ENCODE measurements at regions not wholly inside any gene's neighbourhood (a gene's known extent, or its start where the extent isn't known, plus 50 kb on each side); places are given as distances from the start of the nearest gene placed in this dataset.

GRCh38 chr10:131648386-131649020 is 252.3 kb upstream of the PPP2R2D start:
- TF ChIP-seq CTCF (IDR thresholded peaks at IDR 0.05; ENCODE audit: insufficient read depth, low read depth, low read length, missing control alignments), result no peak
- H3K4me3 ChIP-seq (ENCODE audit: low read depth, low read length), result no peak overlapping the region
- no peak for DNase-seq (ENCODE audit: low read depth)

GRCh38 chr10:131649617-131650016 is 251.2 kb upstream of the PPP2R2D start:
- no peak for TF ChIP-seq CTCF (IDR thresholded peaks at IDR 0.05; ENCODE audit: insufficient read depth, low read depth, low read length, missing control alignments)
- H3K4me3 ChIP-seq (ENCODE audit: low read depth, low read length), result no peak overlapping the region
- no peak for DNase-seq (ENCODE audit: low read depth)

GRCh38 chr10:131650169-131650705 is 250.6 kb upstream of the PPP2R2D start:
- no peak overlapping the region for H3K4me3 ChIP-seq (ENCODE audit: low read depth, low read length)
- no peak for DNase-seq (ENCODE audit: low read depth)
- TF ChIP-seq CTCF (IDR thresholded peaks at IDR 0.05; ENCODE audit: insufficient read depth, low read depth, low read length, missing control alignments), result no peak

GRCh38 chr10:131650771-131651673 is 249.8 kb upstream of the PPP2R2D start:
- no peak for DNase-seq (ENCODE audit: low read depth)
- H3K4me3 ChIP-seq (ENCODE audit: low read depth, low read length), result no peak overlapping the region
- no peak for TF ChIP-seq CTCF (IDR thresholded peaks at IDR 0.05; ENCODE audit: insufficient read depth, low read depth, low read length, missing control alignments)

- no peak overlapping the region for H3K4me3 ChIP-seq (ENCODE audit: low read depth, low read length)
- DNase-seq (ENCODE audit: low read depth), result no peak
- no peak for TF ChIP-seq CTCF (IDR thresholded peaks at IDR 0.05; ENCODE audit: insufficient read depth, low read depth, low read length, missing control alignments)
Measured at GRCh38 chr10:131651674-131652437, 249.0 kb upstream of the PPP2R2D start.

GRCh38 chr10:131652438-131653139 is 248.2 kb upstream of the PPP2R2D start:
- TF ChIP-seq CTCF (IDR thresholded peaks at IDR 0.05; ENCODE audit: insufficient read depth, low read depth, low read length, missing control alignments), result no peak
- H3K4me3 ChIP-seq (ENCODE audit: low read depth, low read length), result no peak overlapping the region
- DNase-seq (ENCODE audit: low read depth), result no peak
